Large intestine (tissue), 3 donors: ENCODE measurements at regions not wholly inside any gene's neighbourhood (a gene's known extent, or its start where the extent isn't known, plus 50 kb on each side); places are given as distances from the start of the nearest gene placed in this dataset.
"Not testable (repeated sequence)": the region's sequence is repeated elsewhere in the genome, so short reads cannot be mapped to it uniquely, and the experiment has no call there.

Experiments used
- DNase-seq, 2 donors: peaks; one replicate each; pipeline versions ENCODE4 v3.0.0 to v3.0.0-alpha.2; 2013
- H3K27ac ChIP-seq: one replicate; pipeline ENCODE4 v1.5.1; 2013; ENCODE audit warnings: low read length
- H3K27me3 ChIP-seq: 2 replicates; pipeline ENCODE4 v1.6.1; 2013; ENCODE audit warnings: low read length; ENCODE audit not compliant: control insufficient read depth, insufficient read depth
- H3K36me3 ChIP-seq: 2 replicates; pipeline ENCODE4 v1.6.1; 2013; ENCODE audit warnings: low read length; ENCODE audit not compliant: control insufficient read depth, insufficient read depth
- H3K4me1 ChIP-seq: one replicate; pipeline ENCODE4 v1.6.1; 2013; ENCODE audit warnings: low read length; ENCODE audit not compliant: control insufficient read depth, insufficient read depth
- H3K4me3 ChIP-seq: one replicate; pipeline ENCODE4 v1.5.1; 2013; ENCODE audit warnings: low read length
- H3K9me3 ChIP-seq: one replicate; pipeline ENCODE4 v1.6.1; 2013; ENCODE audit warnings: mild to moderate bottlenecking, low read depth, low read length, moderate library complexity; ENCODE audit not compliant: control insufficient read depth
- WGBS: methylation state at CpG from one replicate; pipeline ENCODE4 v1.1.5; 2013; ENCODE audit warnings: low lambda C conversion rate; ENCODE audit not compliant: insufficient coverage; 5-methylcytosine and 5-hydroxymethylcytosine counted together

DNA sequence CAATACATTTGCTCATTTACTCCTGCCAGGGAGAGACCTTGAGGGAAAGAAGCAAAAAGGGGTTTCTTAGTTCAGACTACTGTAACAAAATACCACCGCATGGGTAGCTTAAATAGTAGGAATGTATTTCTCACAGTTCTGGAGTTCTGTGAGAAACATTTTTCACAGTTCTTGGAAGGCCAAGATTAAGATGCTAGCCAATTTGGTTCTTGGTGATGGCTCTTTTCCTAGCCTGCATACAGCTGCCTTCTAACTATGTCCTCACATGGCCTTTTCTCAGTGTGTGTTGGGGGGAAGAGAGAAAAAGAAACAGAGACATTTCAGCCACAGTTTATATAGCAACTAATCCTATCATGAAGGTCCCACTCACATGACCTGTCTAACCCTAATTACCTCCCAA is 1644.7 kb upstream of the C9orf72 start:
- DNase-seq: no peak
- WGBS: 100% methylated on average over 1 of the region's 1 CpG
- peaks cover 31% of the 10 kb centered on the region for H3K27me3 ChIP-seq

GRCh38 chr9:29220596-29221251 is 1647.4 kb upstream of the C9orf72 start:
- Histone ChIP-seq H3K36me3 (no peaks in the 10 kb centered on the region), H3K4me1 (no peaks in the 10 kb centered on the region), H3K27me3 (peaks cover 5% of the 10 kb centered on the region), H3K27ac (no peak overlapping the region), H3K4me3 (no peak overlapping the region), H3K9me3 (no peaks in the 10 kb centered on the region)
- no peak for DNase-seq
- 44% methylated on average over 1 of the region's 2 CpGs for WGBS

More for the DNA sequence above, 1644.7 kb upstream of the C9orf72 start:
- Histone ChIP-seq H3K9me3 (no peaks in the 10 kb centered on the region), H3K27ac (no peak overlapping the region), H3K36me3 (no peaks in the 10 kb centered on the region), H3K4me3 (no peak overlapping the region), H3K4me1 (peaks cover 2% of the 10 kb centered on the region)

DNA sequence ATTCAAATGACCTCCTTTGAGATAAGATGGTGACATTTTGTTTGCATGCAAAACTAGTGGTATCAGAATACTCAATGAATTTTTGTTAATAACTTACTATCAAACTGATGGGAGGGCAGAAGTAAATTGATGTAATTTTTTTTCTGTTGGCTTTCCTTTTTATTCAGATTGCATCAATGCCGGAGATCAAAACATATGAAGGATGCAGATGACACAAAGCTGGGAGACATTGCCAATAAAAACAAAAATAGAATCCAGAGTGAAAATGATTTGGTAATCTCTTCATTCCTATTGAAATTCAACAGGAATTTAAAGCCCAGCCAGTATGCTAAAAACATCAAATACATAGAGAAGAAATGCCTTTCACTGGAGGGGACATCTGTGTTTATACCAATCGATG is 1655.3 kb upstream of the C9orf72 start:
- no peak overlapping the region for H3K4me3 ChIP-seq
- 100% methylated on average over 1 of the region's 2 CpGs for WGBS
- DNase-seq: no peak

GRCh38 chr9:29230931-29231330 is 1657.7 kb upstream of the C9orf72 start:
- H3K27ac ChIP-seq: no peak overlapping the region
- H3K27me3 ChIP-seq: no peaks in the 10 kb centered on the region
- no peaks in the 10 kb centered on the region for H3K4me1 ChIP-seq
- no peaks in the 10 kb centered on the region for H3K36me3 ChIP-seq
- H3K4me3 ChIP-seq: no peak overlapping the region
- DNase-seq: no peak
- WGBS: 83% methylated on average over 2 of the region's 2 CpGs
- H3K9me3 ChIP-seq: no peaks in the 10 kb centered on the region

More for the DNA sequence above, 1655.3 kb upstream of the C9orf72 start:
- Histone ChIP-seq H3K27ac (no peak overlapping the region), H3K27me3 (no peaks in the 10 kb centered on the region), H3K4me1 (no peaks in the 10 kb centered on the region), H3K36me3 (no peaks in the 10 kb centered on the region), H3K9me3 (no peaks in the 10 kb centered on the region)

DNA sequence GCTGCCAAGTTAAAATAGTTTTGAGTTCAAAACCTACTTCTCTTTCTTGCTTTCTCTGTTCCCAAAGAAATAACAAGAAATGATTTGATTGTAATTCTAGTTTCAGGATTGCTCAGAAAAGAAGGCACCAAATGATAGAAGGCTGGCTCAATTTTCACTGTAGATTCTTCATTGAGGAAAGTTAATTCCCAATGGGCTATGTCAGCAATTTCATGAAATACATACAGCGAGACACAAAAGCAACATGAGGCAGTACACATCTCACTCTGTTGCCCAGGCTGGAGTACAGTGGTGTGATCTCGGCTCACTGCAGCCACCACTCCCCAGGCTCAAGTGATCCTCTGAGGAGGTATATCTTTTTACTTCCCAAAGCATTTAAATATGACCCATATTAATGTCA is 1659.9 kb upstream of the C9orf72 start:
- WGBS: no CpG with 5 or more reads among the region's 2 CpGs
- no peak for DNase-seq
- no peak overlapping the region for H3K4me3 ChIP-seq
- no peaks in the 10 kb centered on the region for H3K27me3 ChIP-seq
- H3K27ac ChIP-seq: no peak overlapping the region
- H3K4me1 ChIP-seq: no peaks in the 10 kb centered on the region
- H3K9me3 ChIP-seq: no peaks in the 10 kb centered on the region
- H3K36me3 ChIP-seq: no peaks in the 10 kb centered on the region

DNA sequence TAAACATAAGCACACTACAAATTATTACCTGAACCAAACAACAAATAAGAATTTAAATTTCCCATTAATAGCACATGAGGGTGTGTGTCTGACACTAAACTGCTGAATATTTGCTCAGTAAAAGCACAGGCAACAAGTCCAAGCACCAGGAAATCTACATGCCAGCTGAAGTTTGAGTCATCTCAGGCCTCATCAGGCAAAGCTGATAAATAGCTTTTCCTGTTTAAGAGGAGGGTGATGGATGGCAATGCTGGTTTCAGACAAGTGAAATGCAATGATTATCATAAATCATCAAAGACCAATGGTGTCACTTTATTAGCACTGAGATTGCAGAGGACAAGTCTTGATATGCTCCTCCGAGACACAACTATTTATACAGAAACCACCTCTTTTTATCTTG is 1668.0 kb upstream of the C9orf72 start:
- no peak for DNase-seq
- Histone ChIP-seq H3K4me3 (no peak overlapping the region), H3K27me3 (no peaks in the 10 kb centered on the region), H3K4me1 (no peaks in the 10 kb centered on the region), H3K36me3 (no peaks in the 10 kb centered on the region), H3K27ac (no peak overlapping the region), H3K9me3 (no peaks in the 10 kb centered on the region)
- 60% methylated on average over 1 of the region's 1 CpG for WGBS

GRCh38 chr9:29245351-29245750 is 1672.1 kb upstream of the C9orf72 start:
- Histone ChIP-seq H3K36me3 (no peaks in the 10 kb centered on the region), H3K27me3 (no peaks in the 10 kb centered on the region), H3K4me1 (no peaks in the 10 kb centered on the region), H3K27ac (no peak overlapping the region), H3K9me3 (no peaks in the 10 kb centered on the region), H3K4me3 (no peak overlapping the region)
- DNase-seq: no peak
- 89% methylated on average over 3 of the region's 4 CpGs for WGBS

DNA sequence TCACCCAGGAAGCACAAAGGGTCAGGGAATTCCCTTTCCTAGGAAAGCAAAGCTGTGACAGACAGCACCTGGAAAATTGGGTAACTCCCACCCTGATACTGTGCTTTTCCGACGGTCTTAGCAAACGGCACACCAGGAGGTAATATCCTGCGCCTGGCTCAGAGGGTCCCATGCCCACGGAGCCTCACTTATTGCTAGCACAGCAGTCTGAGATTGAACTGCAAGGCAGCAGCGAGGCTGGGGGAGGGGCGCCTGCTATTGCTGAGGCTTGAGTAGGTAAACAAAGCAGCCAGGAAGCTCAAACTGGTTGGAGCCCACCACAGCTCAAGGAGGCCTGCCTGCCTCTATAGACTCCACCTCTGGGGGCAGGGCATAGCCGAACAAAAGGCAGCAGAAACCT is 1697.1 kb upstream of the C9orf72 start:
- H3K27ac ChIP-seq, H3K36me3 ChIP-seq, H3K4me1 ChIP-seq, H3K27me3 ChIP-seq, H3K4me3 ChIP-seq, H3K9me3 ChIP-seq, DNase-seq: not testable (repeated sequence)
- WGBS: no CpG with 5 or more reads among the region's 8 CpGs

DNA sequence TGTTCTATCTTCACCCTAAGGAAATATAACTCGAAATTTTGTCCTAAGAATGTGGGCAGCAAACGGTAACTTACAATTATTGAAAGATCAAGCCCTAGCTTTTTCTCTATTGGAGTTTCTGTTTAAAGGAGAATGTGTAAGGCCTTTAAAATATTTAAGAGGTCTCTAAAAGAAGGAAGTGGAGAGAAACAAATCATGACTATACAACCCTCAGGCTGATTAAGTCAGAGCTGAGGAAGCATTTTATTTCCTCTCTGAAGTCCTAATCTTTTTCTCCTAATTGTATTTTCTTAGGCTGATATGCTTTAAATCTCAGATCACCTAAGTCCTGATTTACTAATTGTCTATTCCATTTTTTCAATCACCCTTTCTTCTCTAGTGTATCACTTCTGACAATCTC is 1708.8 kb upstream of the C9orf72 start:
- 83% methylated on average over 2 of the region's 2 CpGs for WGBS
- no peak overlapping the region for H3K27ac ChIP-seq
- H3K27me3 ChIP-seq: no peaks in the 10 kb centered on the region
- no peak overlapping the region for H3K4me3 ChIP-seq
- H3K9me3 ChIP-seq: no peaks in the 10 kb centered on the region
- DNase-seq: no peak
- no peaks in the 10 kb centered on the region for H3K36me3 ChIP-seq
- no peaks in the 10 kb centered on the region for H3K4me1 ChIP-seq

- no peaks in the 10 kb centered on the region for H3K4me1 ChIP-seq
- 52% methylated on average over 2 of the region's 3 CpGs for WGBS
- no peak overlapping the region for H3K4me3 ChIP-seq
- no peak overlapping the region for H3K27ac ChIP-seq
- H3K36me3 ChIP-seq: no peaks in the 10 kb centered on the region
- no peak for DNase-seq
- no peaks in the 10 kb centered on the region for H3K27me3 ChIP-seq
- no peaks in the 10 kb centered on the region for H3K9me3 ChIP-seq
Observed at GRCh38 chr9:29285818-29286217, 1712.5 kb upstream of the C9orf72 start.

DNA sequence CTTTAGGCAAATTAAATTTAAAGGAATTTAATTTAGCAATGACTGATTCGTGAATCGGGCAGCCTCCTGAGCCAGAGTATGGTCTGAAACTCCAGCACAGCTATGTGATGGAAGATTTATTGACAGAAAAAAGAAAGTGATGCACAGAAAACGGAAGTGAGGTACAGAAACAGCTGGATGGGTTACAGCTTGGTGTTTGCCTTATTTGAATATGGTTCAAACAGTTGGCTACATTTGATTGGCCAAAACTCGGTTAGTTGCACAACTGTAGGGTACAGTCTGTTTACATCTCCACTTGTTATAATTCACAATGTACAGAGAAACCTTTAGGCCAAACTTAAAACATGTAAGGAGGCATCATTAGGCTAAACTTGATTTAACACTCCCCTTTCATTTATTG is 1716.1 kb upstream of the C9orf72 start:
- H3K4me3 ChIP-seq: no peak overlapping the region
- H3K27ac ChIP-seq: no peak overlapping the region
- DNase-seq: no peak
- H3K9me3 ChIP-seq: no peaks in the 10 kb centered on the region
- H3K4me1 ChIP-seq: no peaks in the 10 kb centered on the region
- H3K36me3 ChIP-seq: no peaks in the 10 kb centered on the region
- no peaks in the 10 kb centered on the region for H3K27me3 ChIP-seq
- 80% methylated on average over 1 of the region's 4 CpGs for WGBS
